SU-DHL-6 (cell line): ENCODE measurements at regions not wholly inside any gene's neighbourhood (a gene's known extent, or its start where the extent isn't known, plus 50 kb on each side); places are given as distances from the start of the nearest gene placed in this dataset.

ENCODE experiments used
- H2AFZ ChIP-seq: fragments of 200-600 bp; sonication (generic); 2 replicates; pipeline ENCODE4 v1.6.1; 2014; ENCODE audit warnings: low read depth, mild to moderate bottlenecking, moderate library complexity, mixed read lengths, antibody characterized with exemption, low read length; ENCODE audit not compliant: severe bottlenecking
- H3F3A ChIP-seq: fragments of 200-600 bp; shearing (Covaris generic); 2 replicates; pipeline ENCODE4 v1.6.0; 2016; ENCODE audit warnings: antibody characterized with exemption, mild to moderate bottlenecking; ENCODE audit not compliant: insufficient read depth
- H3K27ac ChIP-seq: fragments of 200-600 bp; sonication (generic); 2 replicates; pipeline ENCODE4 v1.5.1; 2016; ENCODE audit warnings: low read depth, mild to moderate bottlenecking, low read length, moderate library complexity, mixed read lengths
- H3K27me3 ChIP-seq: fragments of 200-600 bp; sonication (generic), shearing (Covaris generic); 2 replicates; pipeline ENCODE4 v1.6.0; 2014; ENCODE audit warnings: mild to moderate bottlenecking, low read length
- H3K36me3 ChIP-seq: fragments of 200-600 bp; sonication (generic); 2 replicates; pipeline ENCODE4 v1.6.1; 2014; ENCODE audit warnings: mild to moderate bottlenecking, low read length, mixed read lengths
- H3K4me2 ChIP-seq: fragments of 300-600, 200-600 bp; shearing (Covaris generic), sonication (generic); 2 replicates; pipeline ENCODE4 v1.6.0; 2014; ENCODE audit warnings: low read length, low read depth, mild to moderate bottlenecking; ENCODE audit not compliant: poor library complexity, severe bottlenecking
- H3K4me3 ChIP-seq: fragments of 200-600 bp; sonication (generic); 2 replicates; pipeline ENCODE4 v1.5.1; 2014; ENCODE audit warnings: antibody characterized with exemption, low read length, mild to moderate bottlenecking, mixed read lengths; ENCODE audit not compliant: insufficient read depth, poor library complexity, severe bottlenecking
- H3K79me2 ChIP-seq: fragments of 200-600 bp; sonication (generic); 2 replicates; pipeline ENCODE4 v1.6.1; 2014; ENCODE audit warnings: mild to moderate bottlenecking, low read length, moderate library complexity; ENCODE audit not compliant: insufficient read depth
- H3K9ac ChIP-seq: fragments of 200-600 bp; sonication (generic); 2 replicates; pipeline ENCODE4 v1.7.0; 2014; ENCODE audit warnings: mild to moderate bottlenecking, low read length
- H3K9me2 ChIP-seq: fragments of 200-600 bp; sonication (generic); replicated peaks from 2 replicates; pipeline ENCODE4 v1.6.1; 2014; ENCODE audit warnings: low read length; ENCODE audit not compliant: insufficient read depth
- H3K9me3 ChIP-seq: fragments of 200-600 bp; sonication (generic); 2 replicates; pipeline ENCODE4 v1.6.1; 2014; ENCODE audit warnings: low read length, mixed read lengths; ENCODE audit not compliant: insufficient read depth
- H4K20me1 ChIP-seq: fragments of 200-600 bp; sonication (generic); 2 replicates; pipeline ENCODE4 v1.6.1; 2014; ENCODE audit warnings: low read depth, mild to moderate bottlenecking, antibody characterized with exemption, low read length, moderate library complexity, mixed read lengths
- CTCF ChIP-seq: fragments of 200-600 bp; sonication (generic); IDR thresholded peaks from one replicate; pipeline ENCODE4 v1.5.1; 2017; ENCODE audit warnings: antibody characterized with exemption, mild to moderate bottlenecking, low read length, moderate library complexity; ENCODE audit not compliant: insufficient read depth, poor library complexity, severe bottlenecking
- EZH2phosphoT487 ChIP-seq: fragments of 200-600 bp; sonication (generic), shearing (Covaris generic); conservative IDR thresholded peaks from 2 replicates; pipeline ENCODE4 v1.6.1; 2018; ENCODE audit warnings: mild to moderate bottlenecking, antibody characterized with exemption, low read length, moderate library complexity, mixed read lengths

GRCh38 chr5:57802131-57802530, 319.5 kb upstream of the ACTBL2 start:
- Histone ChIP-seq H3K9me3 (no peaks in the 10 kb centered on the region), H3K9ac (no peak overlapping the region), H3K27me3 (no peaks in the 10 kb centered on the region), H2AFZ (no peak overlapping the region), H3K9me2 (no peaks in the 10 kb centered on the region), H4K20me1 (no peaks in the 10 kb centered on the region), H3K27ac (no peak overlapping the region), H3K36me3 (no peaks in the 10 kb centered on the region), H3F3A (no peaks in the 10 kb centered on the region), H3K4me3 (no peak overlapping the region), H3K4me2 (no peak overlapping the region), H3K79me2 (no peaks in the 10 kb centered on the region)
- TF ChIP-seq CTCF: no peak
- TF ChIP-seq EZH2phosphoT487: no peak

- no peak overlapping the region for H3K27ac ChIP-seq
- no peak overlapping the region for H2AFZ ChIP-seq
- H3K4me3 ChIP-seq: no peak overlapping the region
- no peaks in the 10 kb centered on the region for H4K20me1 ChIP-seq
- no peaks in the 10 kb centered on the region for H3F3A ChIP-seq
- H3K4me2 ChIP-seq: no peak overlapping the region
- H3K27me3 ChIP-seq: no peaks in the 10 kb centered on the region
- no peaks in the 10 kb centered on the region for H3K36me3 ChIP-seq
- no peak overlapping the region for H3K9ac ChIP-seq
- TF ChIP-seq CTCF: no peak
- no peaks in the 10 kb centered on the region for H3K79me2 ChIP-seq
- H3K9me2 ChIP-seq: no peaks in the 10 kb centered on the region; the same call in 1 of the 2 replicates
- no peaks in the 10 kb centered on the region for H3K9me3 ChIP-seq
These were observed 312.6 kb upstream of the ACTBL2 start for GRCh38 chr5:57795203-57795602.

- Histone ChIP-seq H3K79me2 (no peaks in the 10 kb centered on the region), H3K27ac (no peak overlapping the region), H3K9me3 (no peaks in the 10 kb centered on the region)
These were observed 309.3 kb upstream of the ACTBL2 start for GRCh38 chr5:57791875-57792274.

More at GRCh38 chr5:57791875-57792274, 309.3 kb upstream of the ACTBL2 start:
- Histone ChIP-seq H3K9ac (no peak overlapping the region), H3K27me3 (no peaks in the 10 kb centered on the region), H3K4me3 (no peak overlapping the region), H3K36me3 (no peaks in the 10 kb centered on the region), H3K4me2 (no peak overlapping the region), H3F3A (no peaks in the 10 kb centered on the region), H4K20me1 (no peaks in the 10 kb centered on the region), H3K9me2 (no peaks in the 10 kb centered on the region; the same call in 1 of the 2 replicates), H2AFZ (no peak overlapping the region)
- TF ChIP-seq EZH2phosphoT487: no peak
- TF ChIP-seq CTCF: no peak
